GM21390 (cell line): ENCODE measurements at regions not wholly inside any gene's neighbourhood (a gene's known extent, or its start where the extent isn't known, plus 50 kb on each side); places are given as distances from the start of the nearest gene placed in this dataset.
"Not testable (repeated sequence)": the region's sequence is repeated elsewhere in the genome, so short reads cannot be mapped to it uniquely, and the experiment has no call there.

Experiments used
- ATAC-seq: cut with Tn5 transposase; IDR thresholded peaks from one replicate; pipeline ENCODE4 v1.9.1; 2021; ENCODE audit not compliant: unreplicated experiment

DNA sequence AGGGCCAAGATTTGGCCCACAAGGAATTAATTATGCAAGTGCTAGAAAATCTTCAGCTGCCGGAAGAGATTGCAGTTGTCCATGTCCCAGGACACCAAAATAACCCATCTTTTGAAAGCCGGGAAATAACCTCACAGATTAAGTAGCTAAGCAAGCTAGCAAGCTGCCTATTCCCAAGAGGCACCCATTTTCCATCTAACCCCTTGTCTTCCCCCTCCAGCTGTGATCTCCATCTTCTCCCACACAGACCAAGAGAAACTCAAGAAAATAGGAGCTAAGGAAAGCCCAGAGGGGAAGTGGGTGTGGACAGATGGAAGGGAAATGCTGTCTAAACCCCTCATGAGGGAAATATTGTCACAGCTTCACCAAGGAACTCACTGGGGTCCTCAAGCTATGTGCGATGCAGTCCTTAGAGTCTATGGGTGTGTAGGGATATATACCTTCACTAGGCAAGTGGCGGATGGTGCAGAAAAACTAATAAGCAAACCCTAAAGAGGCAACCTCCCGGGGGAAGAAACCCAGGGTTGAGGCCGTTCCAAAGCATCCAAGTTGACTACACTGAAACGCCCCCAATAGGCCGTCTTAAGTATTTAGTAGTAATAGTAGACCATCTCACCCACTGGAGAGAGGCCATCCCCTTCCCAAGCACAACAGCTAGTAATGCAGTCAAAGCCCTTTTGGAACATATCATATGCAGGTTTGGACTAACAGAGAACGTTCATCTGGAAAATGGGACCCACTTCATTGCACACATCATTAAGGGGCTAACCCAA is 64.3 kb upstream of the PRSS16 start:
- ATAC-seq, result no peak

DNA sequence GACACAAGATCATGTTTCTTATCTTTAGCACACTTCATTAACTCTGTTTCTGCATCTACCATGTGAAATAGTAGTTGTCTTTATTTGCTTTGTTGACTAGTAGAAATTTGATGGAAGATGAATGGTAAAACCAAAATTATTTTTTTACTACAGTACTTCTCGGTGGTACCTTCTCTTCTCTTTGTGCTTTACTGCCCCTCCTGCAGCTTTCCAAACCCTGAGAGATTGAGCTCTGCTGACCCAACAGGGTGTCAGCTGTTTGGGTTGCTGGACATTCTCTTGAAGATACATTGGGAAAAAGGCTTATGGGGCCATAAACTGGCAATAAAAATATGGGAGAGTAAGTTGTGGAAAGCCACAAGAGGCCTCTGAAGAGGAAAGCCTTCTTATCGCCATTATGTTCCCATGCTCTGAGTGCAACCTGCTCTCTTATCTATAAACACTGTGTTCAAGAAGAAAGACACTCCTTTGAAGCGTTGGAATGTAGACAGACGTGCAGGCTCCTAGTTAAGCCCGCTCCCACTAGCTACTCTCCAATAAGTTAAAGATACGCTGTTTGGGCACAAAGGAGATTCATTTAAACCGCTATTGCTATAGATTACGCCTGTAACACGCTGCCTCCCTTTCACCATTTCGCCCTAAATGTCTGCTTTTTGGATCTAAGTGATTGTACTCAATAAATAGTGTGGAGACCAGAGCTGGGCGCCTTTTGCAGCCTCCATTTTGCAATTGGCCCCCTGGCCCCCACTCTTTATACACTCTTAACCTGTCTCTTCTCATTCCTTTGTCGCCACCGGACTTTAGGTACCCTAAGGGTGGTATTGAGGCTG is 60.1 kb upstream of the PRSS16 start:
- ATAC-seq, result no peak

DNA sequence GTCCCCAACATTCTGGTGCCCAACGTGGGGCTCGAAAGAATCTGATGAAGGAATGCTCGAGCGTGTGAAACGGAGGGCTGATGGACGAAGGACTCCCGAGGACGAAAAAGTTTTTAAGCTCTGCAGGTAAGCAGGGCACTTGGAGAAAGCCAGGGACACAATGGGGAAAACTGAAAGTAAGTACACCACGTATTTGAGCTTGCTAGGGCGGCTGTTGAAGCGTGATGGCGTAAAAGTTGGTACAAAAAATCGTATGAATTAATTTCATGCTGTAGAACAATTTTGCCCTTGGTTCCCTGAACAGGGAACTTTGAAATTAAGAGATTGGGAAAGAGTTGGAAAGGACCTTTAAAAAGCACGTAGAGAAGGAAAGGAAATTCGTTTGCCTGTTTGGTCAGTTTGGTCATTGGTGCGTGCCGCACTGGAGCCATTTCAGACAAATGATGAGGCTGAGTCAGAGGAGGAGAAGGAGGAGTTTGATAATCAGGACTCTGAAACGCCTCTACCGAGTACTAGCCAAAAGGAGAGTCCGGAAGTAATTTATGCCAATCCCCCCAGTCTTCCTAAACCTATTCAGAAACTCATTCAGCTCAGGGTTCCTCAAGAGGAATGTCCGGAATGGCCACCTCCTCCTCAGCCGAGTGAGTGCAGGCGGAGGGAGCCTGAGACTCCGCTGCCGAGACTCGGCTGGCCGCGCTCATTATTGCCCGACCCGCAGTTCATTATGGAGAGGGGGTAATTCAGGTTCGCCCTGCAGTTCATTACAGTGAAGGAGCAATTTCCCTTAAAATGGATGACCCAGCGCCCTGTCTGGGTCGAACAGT is 59.2 kb upstream of the PRSS16 start:
- ATAC-seq, result peak; percentile 84

DNA sequence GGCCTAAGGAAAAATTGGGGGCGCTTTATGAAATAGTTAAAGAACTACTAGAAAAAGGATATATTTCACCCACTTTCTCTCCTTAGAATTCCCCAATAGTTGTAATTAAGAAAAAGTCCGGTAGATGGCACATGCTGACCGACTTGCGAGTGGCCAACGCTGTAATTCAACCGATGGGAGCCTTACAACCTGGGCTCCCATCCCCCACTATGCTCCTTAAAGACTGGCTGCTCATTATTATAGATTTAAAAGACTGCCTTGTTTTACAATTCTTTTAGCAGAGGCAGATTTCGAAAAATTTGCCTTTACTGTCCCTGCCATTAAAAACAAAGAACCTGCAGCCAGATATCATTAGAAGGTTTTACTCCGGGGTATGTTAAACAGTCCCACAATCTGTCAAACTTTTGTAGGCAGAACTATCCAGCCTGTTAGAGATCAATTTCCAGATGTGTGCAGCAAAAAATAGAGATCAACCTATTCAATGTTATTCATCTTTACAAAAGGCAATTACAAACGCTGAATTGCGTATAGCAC is 58.5 kb upstream of the PRSS16 start:
- peak; percentile 69 for ATAC-seq

DNA sequence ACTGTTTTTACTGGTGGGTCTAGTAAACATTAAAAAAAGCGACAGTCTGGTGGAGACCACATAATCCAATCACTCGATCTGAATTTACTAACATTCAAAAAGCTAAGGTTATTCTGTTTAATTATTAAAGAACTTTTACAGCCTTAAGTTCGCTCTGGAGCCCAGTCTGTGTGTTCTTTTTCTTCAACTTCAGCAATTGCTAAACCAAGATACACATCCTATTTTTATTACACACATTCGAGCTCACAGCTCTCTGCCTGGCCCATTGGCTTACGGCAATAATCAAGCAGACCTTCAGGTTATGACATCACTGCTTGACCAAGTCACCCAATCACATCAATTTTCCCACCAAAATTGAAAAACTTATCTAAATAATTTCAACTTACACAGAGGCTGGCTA is 57.4 kb upstream of the PRSS16 start:
- no peak for ATAC-seq

DNA sequence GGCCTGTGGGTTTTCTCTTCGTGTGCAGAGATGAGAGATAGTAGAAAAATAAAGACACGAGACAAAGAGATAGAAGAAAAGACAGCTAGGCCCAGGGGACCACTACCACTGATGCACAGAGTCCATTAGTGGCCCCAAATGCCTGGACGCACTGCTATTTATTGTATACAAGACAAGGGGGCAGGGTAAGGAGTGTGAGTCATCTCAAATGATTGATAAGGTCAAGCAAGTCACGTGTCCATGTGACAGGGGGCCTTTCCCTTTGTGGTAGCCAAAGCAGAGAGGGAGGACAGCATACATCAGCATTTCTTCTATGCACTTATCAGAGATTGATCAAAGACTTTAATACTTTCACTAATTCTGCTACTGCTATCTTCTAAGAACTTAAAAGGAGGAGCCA is 53.0 kb upstream of the PRSS16 start:
- not testable (repeated sequence) for ATAC-seq

DNA sequence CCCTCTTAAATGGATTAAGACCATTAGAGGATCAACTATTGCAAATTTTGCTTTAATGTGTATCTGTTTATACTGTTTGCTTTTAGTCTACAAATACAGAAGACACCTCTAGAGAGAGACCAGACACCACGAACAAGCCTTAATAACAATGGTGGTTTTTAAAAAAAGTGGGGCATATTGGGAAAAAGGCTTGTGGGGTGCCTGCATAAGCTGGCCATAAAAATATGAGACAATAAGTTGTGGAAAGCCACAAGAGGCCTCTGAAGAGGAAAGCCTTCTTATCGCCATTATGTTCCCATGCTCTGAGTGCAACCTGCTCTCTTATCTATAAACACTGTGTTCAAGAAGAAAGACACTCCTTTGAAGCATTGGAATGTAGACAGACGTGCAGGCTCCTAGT is 52.0 kb upstream of the PRSS16 start:
- ATAC-seq, result not testable (repeated sequence)
